ENCODE measurements at regions not wholly inside any gene's neighbourhood (a gene's known extent, or its start where the extent isn't known, plus 50 kb on each side); places are given as distances from the start of the nearest gene placed in this dataset.
A peak's percentile ranks its signal among the peaks of the same experiment; 100 is the strongest.

DNA sequence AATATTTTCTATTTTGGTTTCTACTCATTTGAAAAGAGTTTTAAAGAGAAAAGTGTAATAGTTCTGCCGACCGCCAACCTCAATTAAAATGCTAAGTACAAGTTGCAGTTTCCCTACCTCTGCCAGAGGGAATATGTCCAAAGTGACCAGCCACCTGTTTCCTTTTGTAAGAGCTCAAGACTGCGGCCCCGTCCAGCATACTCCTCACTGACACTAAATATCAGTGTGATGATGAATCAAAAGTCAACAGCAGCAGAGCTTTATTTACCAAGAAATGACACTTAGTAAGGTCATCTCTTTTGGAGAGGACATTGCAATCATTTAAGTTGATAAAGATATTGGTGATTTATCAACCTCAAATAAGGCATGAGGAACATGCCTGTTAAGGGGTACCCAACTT, 57.4 kb upstream of the NRIP1 start (continued):
- TF ChIP-seq, protein P1, sequence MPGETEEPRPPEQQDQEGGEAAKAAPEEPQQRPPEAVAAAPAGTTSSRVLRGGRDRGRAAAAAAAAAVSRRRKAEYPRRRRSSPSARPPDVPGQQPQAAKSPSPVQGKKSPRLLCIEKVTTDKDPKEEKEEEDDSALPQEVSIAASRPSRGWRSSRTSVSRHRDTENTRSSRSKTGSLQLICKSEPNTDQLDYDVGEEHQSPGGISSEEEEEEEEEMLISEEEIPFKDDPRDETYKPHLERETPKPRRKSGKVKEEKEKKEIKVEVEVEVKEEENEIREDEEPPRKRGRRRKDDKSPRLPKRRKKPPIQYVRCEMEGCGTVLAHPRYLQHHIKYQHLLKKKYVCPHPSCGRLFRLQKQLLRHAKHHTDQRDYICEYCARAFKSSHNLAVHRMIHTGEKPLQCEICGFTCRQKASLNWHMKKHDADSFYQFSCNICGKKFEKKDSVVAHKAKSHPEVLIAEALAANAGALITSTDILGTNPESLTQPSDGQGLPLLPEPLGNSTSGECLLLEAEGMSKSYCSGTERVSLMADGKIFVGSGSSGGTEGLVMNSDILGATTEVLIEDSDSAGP (CRISPR knock-in tag; IDR thresholded peaks at IDR 0.05; ENCODE audit: borderline replicate concordance) = no peak
- no peak for TF ChIP-seq CENPX (CRISPR knock-in tag; IDR thresholded peaks at IDR 0.05)
- TF ChIP-seq ZBTB26 (CRISPR knock-in tag; IDR thresholded peaks at IDR 0.05; ENCODE audit: borderline replicate concordance) = no peak
- no peak for TF ChIP-seq HNF1A (IDR thresholded peaks at IDR 0.05; ENCODE audit: low read depth)
- no peak for TF ChIP-seq HNF1A (CRISPR knock-in tag; IDR thresholded peaks at IDR 0.05; ENCODE audit: borderline replicate concordance)
- no peak for TF ChIP-seq NFKBIZ (CRISPR knock-in tag; IDR thresholded peaks at IDR 0.05)
- TF ChIP-seq STAG1 (CRISPR knock-in tag; IDR thresholded peaks at IDR 0.05) = no peak
- TF ChIP-seq FOXA3 (CRISPR knock-in tag; IDR thresholded peaks at IDR 0.05) = peak; percentile 48
- no peak for TF ChIP-seq ZBTB40 (IDR thresholded peaks at IDR 0.05)
- no peak for TF ChIP-seq ZBTB40 (CRISPR knock-in tag; IDR thresholded peaks at IDR 0.05)
- no peak for TF ChIP-seq CTCF (CRISPR knock-in tag; IDR thresholded peaks at IDR 0.05)
- TF ChIP-seq FOSL2 (CRISPR knock-in tag; IDR thresholded peaks at IDR 0.05) = peak; percentile 51; the same call in 1 of the 2 replicates
